A673 (cell line): ENCODE measurements at regions not wholly inside any gene's neighbourhood (a gene's known extent, or its start where the extent isn't known, plus 50 kb on each side); places are given as distances from the start of the nearest gene placed in this dataset.

Experiments used
- BruUV-seq: library from RNA; stranded (reverse); fragments of 400-500 nt; replicated peaks from 2 replicates; lab custom pipeline; 2021; lab: Mats Ljungman, UMichigan
- CTCF ChIA-PET: fragments of 300-600 bp; sonication (Branson Sonifier 250); formaldehyde crosslinking; loops from one replicate; lab custom pipeline; 2022; ENCODE audit warnings: antibody characterized with exemption; lab: Charles Lee
- POLR2A ChIA-PET: fragments of 300-600 bp; sonication (Branson Sonifier 250); formaldehyde crosslinking; loops from one replicate; lab custom pipeline; 2022; ENCODE audit warnings: antibody characterized with exemption; ENCODE audit not compliant: low non-redundant PET; lab: Charles Lee
- DNase-seq: peaks from one replicate; pipeline ENCODE4 v3.0.0-alpha.2; 2015; ENCODE audit warnings: low spot score
- H3K27ac ChIP-seq: fragments of 200-600 bp; sonication (generic); 2 replicates; pipeline ENCODE4 v1.5.1; 2016; ENCODE audit warnings: mixed run types, low read depth, mild to moderate bottlenecking, mixed read lengths, antibody characterized with exemption, low read length; ENCODE audit not compliant: poor library complexity, severe bottlenecking
- H3K27me3 ChIP-seq: fragments of 200-600 bp; sonication (generic); replicated peaks from 2 replicates; pipeline ENCODE4 v1.6.1; 2017; ENCODE audit warnings: mixed run types, low read depth, mild to moderate bottlenecking, mixed read lengths, antibody characterized with exemption, low read length; ENCODE audit not compliant: insufficient read depth, poor library complexity
- H3K36me3 ChIP-seq: fragments of 200-600 bp; sonication (generic); 2 replicates; pipeline ENCODE4 v1.6.1; 2016; ENCODE audit warnings: mixed run types, mild to moderate bottlenecking, mixed read lengths, antibody characterized with exemption, low read length; ENCODE audit not compliant: insufficient read depth, poor library complexity, severe bottlenecking
- H3K4me1 ChIP-seq: fragments of 200-600 bp; sonication (generic); 2 replicates; pipeline ENCODE4 v1.6.1; 2017; ENCODE audit warnings: mixed run types, mild to moderate bottlenecking, mixed read lengths, antibody characterized with exemption, low read length; ENCODE audit not compliant: insufficient read depth, poor library complexity, severe bottlenecking
- H3K4me3 ChIP-seq: fragments of 200-600 bp; sonication (generic); 2 replicates; pipeline ENCODE4 v1.5.1; 2016; ENCODE audit warnings: low read depth, mixed run types, mild to moderate bottlenecking, mixed read lengths, low read length; ENCODE audit not compliant: poor library complexity, severe bottlenecking
- H3K9me3 ChIP-seq: fragments of 200-600 bp; sonication (generic); 2 replicates; pipeline ENCODE4 v1.6.1; 2016; ENCODE audit warnings: mixed run types, low read depth, mild to moderate bottlenecking, mixed read lengths, antibody characterized with exemption, low read length; ENCODE audit not compliant: poor library complexity, severe bottlenecking
- CTCF ChIP-seq: fragments of 300-800, 200-600 bp; sonication (generic); conservative IDR thresholded peaks from 2 replicates; pipeline ENCODE4 v1.5.1; 2017; ENCODE audit warnings: low read depth, mild to moderate bottlenecking, antibody characterized with exemption, low read length, moderate library complexity, mixed read lengths
- EZH2 ChIP-seq: fragments of 200-600 bp; sonication (generic); IDR thresholded peaks from 2 replicates; pipeline ENCODE4 v1.6.1; 2017; ENCODE audit warnings: borderline replicate concordance, low read depth, mild to moderate bottlenecking, mixed read lengths, antibody characterized with exemption, low read length; ENCODE audit not compliant: poor library complexity, severe bottlenecking
- intact Hi-C: fragments of 100-400 bp; cut with micrococcal nuclease; formaldehyde crosslinking; loops from one replicate; pipeline ENCODE4 v1.10.0; 2022; ENCODE audit not compliant: unreplicated experiment

GRCh38 chr6:132089173-132089572 is 138.0 kb upstream of the CCN2 start:
- DNase-seq = no peak
- H3K4me1 ChIP-seq = peaks cover 14% of the 10 kb centered on the region
- no TSS peak for BruUV-seq
- H3K9me3 ChIP-seq = no peaks in the 10 kb centered on the region
- TF ChIP-seq CTCF (no peak), EZH2 (no peak)
- H3K27me3 ChIP-seq = no peaks in the 10 kb centered on the region
- no peak overlapping the region for H3K4me3 ChIP-seq
- no peak overlapping the region for H3K27ac ChIP-seq
- ChIA-PET CTCF (no interaction called here), POLR2A (no interaction called here)
- no peaks in the 10 kb centered on the region for H3K36me3 ChIP-seq
- intact Hi-C loops = no loop called here

- POLR2A ChIA-PET = no interaction called here
- H3K4me3 ChIP-seq = no peak overlapping the region
Measured at GRCh38 chr6:132088150-132088549, 137.0 kb upstream of the CCN2 start.

GRCh38 chr6:132087391-132087790 is 136.2 kb upstream of the CCN2 start:
- peak; percentile 9 for DNase-seq
- TF ChIP-seq CTCF (no peak), EZH2 (no peak)
- Histone ChIP-seq H3K27me3 (no peaks in the 10 kb centered on the region), H3K9me3 (no peaks in the 10 kb centered on the region), H3K27ac (no peak overlapping the region), H3K36me3 (no peaks in the 10 kb centered on the region), H3K4me1 (peaks cover 14% of the 10 kb centered on the region), H3K4me3 (no peak overlapping the region)
- no TSS peak for BruUV-seq
- ChIA-PET POLR2A (no interaction called here), CTCF (no interaction called here)
- intact Hi-C loops = no loop called here

More at GRCh38 chr6:132088150-132088549, 137.0 kb upstream of the CCN2 start:
- TF ChIP-seq EZH2 = no peak
- TF ChIP-seq CTCF = no peak
- DNase-seq = no peak
- Histone ChIP-seq H3K27ac (no peak overlapping the region), H3K27me3 (no peaks in the 10 kb centered on the region), H3K4me1 (peaks cover 14% of the 10 kb centered on the region), H3K36me3 (no peaks in the 10 kb centered on the region), H3K9me3 (no peaks in the 10 kb centered on the region)
- CTCF ChIA-PET = no interaction called here
- intact Hi-C loops = no loop called here
- no TSS peak for BruUV-seq
